ENCODE measurements at regions not wholly inside any gene's neighbourhood (a gene's known extent, or its start where the extent isn't known, plus 50 kb on each side); places are given as distances from the start of the nearest gene placed in this dataset.

- TF ChIP-seq, protein P1, sequence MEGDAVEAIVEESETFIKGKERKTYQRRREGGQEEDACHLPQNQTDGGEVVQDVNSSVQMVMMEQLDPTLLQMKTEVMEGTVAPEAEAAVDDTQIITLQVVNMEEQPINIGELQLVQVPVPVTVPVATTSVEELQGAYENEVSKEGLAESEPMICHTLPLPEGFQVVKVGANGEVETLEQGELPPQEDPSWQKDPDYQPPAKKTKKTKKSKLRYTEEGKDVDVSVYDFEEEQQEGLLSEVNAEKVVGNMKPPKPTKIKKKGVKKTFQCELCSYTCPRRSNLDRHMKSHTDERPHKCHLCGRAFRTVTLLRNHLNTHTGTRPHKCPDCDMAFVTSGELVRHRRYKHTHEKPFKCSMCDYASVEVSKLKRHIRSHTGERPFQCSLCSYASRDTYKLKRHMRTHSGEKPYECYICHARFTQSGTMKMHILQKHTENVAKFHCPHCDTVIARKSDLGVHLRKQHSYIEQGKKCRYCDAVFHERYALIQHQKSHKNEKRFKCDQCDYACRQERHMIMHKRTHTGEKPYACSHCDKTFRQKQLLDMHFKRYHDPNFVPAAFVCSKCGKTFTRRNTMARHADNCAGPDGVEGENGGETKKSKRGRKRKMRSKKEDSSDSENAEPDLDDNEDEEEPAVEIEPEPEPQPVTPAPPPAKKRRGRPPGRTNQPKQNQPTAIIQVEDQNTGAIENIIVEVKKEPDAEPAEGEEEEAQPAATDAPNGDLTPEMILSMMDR (conservative IDR thresholded peaks at IDR 0.05; ENCODE audit: low read depth, low read length) = no peak
- no peak overlapping the region for H3K4me3 ChIP-seq (ENCODE audit: low read length)
- DNase-seq (ENCODE audit: low read depth) = no peak
These were observed 317.5 kb upstream of the RAB6C start for GRCh38 chr2:129661935-129662334.

DNA sequence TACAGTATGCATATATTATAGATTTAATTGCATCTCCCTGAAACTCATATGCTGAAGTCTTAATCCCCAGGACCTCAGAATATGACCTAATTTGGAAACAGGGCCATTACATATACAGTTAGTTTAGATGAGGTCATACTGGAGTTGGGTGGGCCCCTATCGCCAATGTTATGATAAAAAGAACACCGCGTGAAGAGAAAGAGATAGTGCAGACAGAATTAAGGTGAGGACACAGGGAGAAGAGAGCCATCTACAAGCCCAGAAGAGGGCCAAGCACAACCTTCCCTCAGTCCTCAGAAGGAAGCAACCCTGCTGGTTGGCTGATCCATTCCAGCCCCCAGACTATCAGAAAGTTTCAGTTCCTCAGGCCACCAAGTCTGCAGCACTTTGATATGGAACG, 311.9 kb upstream of the RAB6C start:
- no peak for DNase-seq (ENCODE audit: low read depth)
- H3K4me3 ChIP-seq (ENCODE audit: low read length) = no peak overlapping the region
- TF ChIP-seq, protein P1 (conservative IDR thresholded peaks at IDR 0.05; ENCODE audit: low read depth, low read length) = no peak

- no peak for DNase-seq (ENCODE audit: low read depth)
- TF ChIP-seq, protein P1 (conservative IDR thresholded peaks at IDR 0.05; ENCODE audit: low read depth, low read length) = no peak
- H3K4me3 ChIP-seq (ENCODE audit: low read length) = no peak overlapping the region
These were observed 306.9 kb upstream of the RAB6C start for GRCh38 chr2:129672521-129672920.

DNA sequence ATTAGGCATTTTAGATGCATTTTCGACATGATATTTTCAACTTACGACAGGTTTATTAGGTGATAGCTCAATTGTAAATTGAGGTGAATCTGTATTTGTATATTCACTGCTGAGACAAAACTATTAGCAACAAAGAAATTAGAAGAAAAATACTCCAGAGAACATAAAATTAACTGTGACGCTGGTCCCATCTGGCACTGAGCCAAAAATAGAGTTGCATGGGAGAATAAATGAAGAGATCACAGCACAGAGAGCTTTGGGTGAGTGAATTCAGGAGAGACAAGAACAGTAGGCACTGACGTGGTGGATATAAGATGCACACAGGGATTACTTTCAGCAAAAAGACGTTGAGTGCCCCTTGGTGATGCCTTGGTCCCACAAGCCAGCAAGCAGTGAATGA, 306.2 kb upstream of the RAB6C start:
- no peak for DNase-seq (ENCODE audit: low read depth)
- TF ChIP-seq, protein P1 (conservative IDR thresholded peaks at IDR 0.05; ENCODE audit: low read depth, low read length) = no peak
- H3K4me3 ChIP-seq (ENCODE audit: low read length) = no peak overlapping the region

GRCh38 chr2:129673847-129674711, 305.4 kb upstream of the RAB6C start:
- H3K4me3 ChIP-seq (ENCODE audit: low read length) = no peak overlapping the region

DNA sequence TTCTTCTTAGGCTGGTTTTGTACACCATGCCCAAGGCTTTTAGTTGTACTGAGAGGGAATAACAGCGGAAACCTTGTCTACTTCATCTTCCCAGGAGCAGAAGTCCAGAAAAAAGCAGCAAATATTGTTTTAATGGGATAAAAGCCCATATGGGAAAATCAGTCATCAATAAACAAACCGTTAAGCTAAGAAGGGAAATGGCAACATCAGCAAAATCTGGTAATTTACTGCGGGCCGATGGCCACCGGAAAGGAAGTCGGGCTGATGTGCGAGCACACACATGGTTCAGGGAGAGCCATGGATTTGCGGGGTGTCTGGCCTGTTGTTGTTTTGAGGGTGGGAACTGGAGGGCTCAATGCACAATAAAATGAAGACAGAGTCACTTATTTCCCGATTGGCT, 300.7 kb upstream of the RAB6C start:
- TF ChIP-seq, protein P1 (conservative IDR thresholded peaks at IDR 0.05; ENCODE audit: low read depth, low read length) = no peak

More at GRCh38 chr2:129673847-129674711, 305.4 kb upstream of the RAB6C start:
- TF ChIP-seq, protein P1 (conservative IDR thresholded peaks at IDR 0.05; ENCODE audit: low read depth, low read length) = no peak
- no peak for DNase-seq (ENCODE audit: low read depth)

DNA sequence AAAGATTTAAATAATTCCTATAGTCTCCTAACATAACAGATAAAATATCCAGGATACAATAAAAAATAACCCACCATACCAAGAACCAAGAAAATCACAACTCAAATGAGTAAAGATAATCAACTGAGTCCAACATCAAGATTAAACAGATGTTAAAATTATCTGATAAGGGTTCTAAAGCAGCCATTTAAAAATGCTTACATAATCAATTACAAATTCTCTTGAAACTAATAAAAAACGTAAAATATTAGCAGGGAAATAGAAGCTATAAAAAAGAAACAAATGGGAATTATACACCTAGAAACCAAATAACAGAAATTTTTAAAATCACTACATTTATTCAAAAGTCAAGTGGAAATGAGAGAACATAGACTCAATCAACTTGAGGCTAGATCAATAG, 297.7 kb upstream of the RAB6C start:
- TF ChIP-seq, protein P1 (conservative IDR thresholded peaks at IDR 0.05; ENCODE audit: low read depth, low read length) = no peak
- H3K4me3 ChIP-seq (ENCODE audit: low read length) = no peak overlapping the region
- DNase-seq (ENCODE audit: low read depth) = no peak

More for the DNA sequence above, 300.7 kb upstream of the RAB6C start:
- DNase-seq (ENCODE audit: low read depth) = no peak
- H3K4me3 ChIP-seq (ENCODE audit: low read length) = no peak overlapping the region

All from retinal pigment epithelial cell (primary cell).